H1 (cell line): ENCODE measurements at regions not wholly inside any gene's neighbourhood (a gene's known extent, or its start where the extent isn't known, plus 50 kb on each side); places are given as distances from the start of the nearest gene placed in this dataset.

Experiments
- CTCF ChIA-PET: fragments of 300-600 bp; sonication (Branson Sonifier 250); formaldehyde crosslinking; loops from one replicate; lab custom pipeline; 2021; ENCODE audit not compliant: partially characterized antibody; lab: Charles Lee
- POLR2A ChIA-PET: fragments of 300-600 bp; sonication (Branson Sonifier 250); formaldehyde crosslinking; loops from one replicate; lab custom pipeline; 2021; ENCODE audit warnings: inconsistent platforms; ENCODE audit not compliant: partially characterized antibody; lab: Charles Lee
- DNase-seq, 2 experiments: peaks; one replicate each; pipeline versions ENCODE4 v3.0.0 to v3.0.0-alpha.2; 2010 to 2022; ENCODE audit warnings: low spot score in 2 of 2, low read depth in 1 of 2, mixed read lengths in 1 of 2
- FAIRE-seq: peaks from 2 replicates; lab custom pipeline; 2011; peaks lifted over from hg19 to GRCh38; lab: Jason Lieb, UNC
- H2AFZ ChIP-seq: 2 replicates; pipeline ENCODE4 v1.8.1; 2012; ENCODE audit warnings: low read length, inconsistent platforms
- H2AK5ac ChIP-seq: 2 replicates; pipeline ENCODE4 v1.6.1; 2013; ENCODE audit warnings: low read depth, low read length
- H2BK120ac ChIP-seq: replicated peaks from 2 replicates; pipeline ENCODE3; 2013; ENCODE audit warnings: low read depth, low read length, inconsistent platforms
- H2BK12ac ChIP-seq: 2 replicates; pipeline ENCODE4 v1.6.1; 2013; ENCODE audit warnings: low read depth, low read length
- H2BK15ac ChIP-seq: 2 replicates; pipeline ENCODE4 v1.6.1; 2013; ENCODE audit warnings: low read length
- H2BK20ac ChIP-seq: 2 replicates; pipeline ENCODE4 v1.6.1; 2013; ENCODE audit warnings: low read length
- H2BK5ac ChIP-seq: 2 replicates; pipeline ENCODE4 v1.6.1; 2013; ENCODE audit warnings: low read depth, low read length
- H3K14ac ChIP-seq: 2 replicates; pipeline ENCODE4 v1.6.1; 2013; ENCODE audit warnings: inconsistent platforms; ENCODE audit not compliant: insufficient read length
- H3K18ac ChIP-seq: 2 replicates; pipeline ENCODE4 v1.6.1; 2013; ENCODE audit warnings: low read length; ENCODE audit errors: extremely low read depth
- H3K23ac ChIP-seq: 2 replicates; pipeline ENCODE4 v1.6.1; 2013; ENCODE audit warnings: inconsistent platforms; ENCODE audit not compliant: insufficient read length
- H3K23me2 ChIP-seq: 2 replicates; pipeline ENCODE4 v1.6.1; 2013; ENCODE audit warnings: low read depth, low read length
- H3K27ac ChIP-seq: 2 replicates; pipeline ENCODE4 v1.6.1; 2011; ENCODE audit warnings: low read depth, low read length, inconsistent platforms
- H3K27me3 ChIP-seq, 4 experiments: replicated peaks in 1 of 4; 1 replicate in 1 of 4; 2 replicates in 3 of 4; pipeline versions ENCODE4 v1.6.1 to v1.8.1; 2011 to 2013; ENCODE audit warnings: low read length in 3 of 4, mild to moderate bottlenecking in 3 of 4, inconsistent platforms in 2 of 4, mixed read lengths in 2 of 4, moderate library complexity in 1 of 4; ENCODE audit not compliant: control insufficient read depth in 3 of 4, insufficient read depth in 3 of 4; ENCODE audit errors: extremely low read depth in 1 of 4
- H3K36me3 ChIP-seq, 4 experiments: 2 replicates each; pipeline versions ENCODE4 v1.6.1 to v1.8.1; 2011 to 2013; ENCODE audit warnings: mild to moderate bottlenecking in 4 of 4, low read length in 3 of 4, moderate library complexity in 2 of 4, control low read depth in 1 of 4, inconsistent platforms in 1 of 4; ENCODE audit not compliant: insufficient read depth in 4 of 4, control insufficient read depth in 2 of 4
- H3K4ac ChIP-seq: replicated peaks from 2 replicates; pipeline ENCODE3; 2013; ENCODE audit warnings: low read length, low read depth, mixed read lengths, inconsistent platforms; ENCODE audit not compliant: insufficient read length
- H3K4me1 ChIP-seq, 4 experiments: replicated peaks in 1 of 4; 1 replicate in 1 of 4; 2 replicates in 3 of 4; pipeline versions ENCODE4 v1.6.1 to v1.8.1; 2011 to 2013; ENCODE audit warnings: low read length in 3 of 4, inconsistent platforms in 2 of 4, mixed read lengths in 1 of 4; ENCODE audit not compliant: insufficient read depth in 4 of 4, control insufficient read depth in 3 of 4
- H3K4me2 ChIP-seq, 2 experiments: 2 replicates each; pipeline versions ENCODE4 v1.6.1 to v1.8.1; 2011 to 2013; ENCODE audit warnings: low read depth in 2 of 2, low read length in 2 of 2, control low read depth in 1 of 2, inconsistent platforms in 1 of 2, mild to moderate bottlenecking in 1 of 2; ENCODE audit not compliant: insufficient read depth in 1 of 2
- H3K4me3 ChIP-seq, 4 experiments: fragments of 200-600, 300-600 bp in 1 of 4; sonication (generic), shearing (Covaris generic), sonication (Bioruptor Twin) in 1 of 4; 2 replicates each; pipeline versions ENCODE4 v1.5.1 to v1.8.1; 2011 to 2016; ENCODE audit warnings: low read length in 4 of 4, low read depth in 3 of 4, control low read depth in 2 of 4, inconsistent platforms in 2 of 4, mild to moderate bottlenecking in 2 of 4, mixed read lengths in 1 of 4, moderate library complexity in 1 of 4; ENCODE audit not compliant: insufficient read depth in 2 of 4; ENCODE audit errors: extremely low read depth in 1 of 4
- H3K56ac ChIP-seq: replicated peaks from 2 replicates; pipeline ENCODE3; 2013; ENCODE audit warnings: low read depth, mild to moderate bottlenecking, mixed read lengths, low read length, inconsistent platforms; ENCODE audit not compliant: insufficient read length
- H3K79me1 ChIP-seq: 2 replicates; pipeline ENCODE4 v1.6.1; 2013; ENCODE audit warnings: low read depth, low read length, control low read depth
- H3K79me2 ChIP-seq, 2 experiments: 2 replicates each; pipeline versions ENCODE4 v1.6.1 to v1.8.1; 2012 to 2013; ENCODE audit warnings: low read length in 2 of 2, mild to moderate bottlenecking in 2 of 2, inconsistent platforms in 1 of 2; ENCODE audit not compliant: insufficient read depth in 2 of 2, control insufficient read depth in 1 of 2
- H3K9ac ChIP-seq, 4 experiments: replicated peaks in 1 of 4; 1 replicate in 1 of 4; 2 replicates in 3 of 4; pipeline versions ENCODE4 v1.6.1 to v1.8.1; 2011 to 2013; ENCODE audit warnings: low read depth in 3 of 4, low read length in 3 of 4, control low read depth in 2 of 4, mild to moderate bottlenecking in 2 of 4, moderate library complexity in 2 of 4, inconsistent platforms in 1 of 4; ENCODE audit errors: extremely low read depth in 1 of 4
- H3K9me3 ChIP-seq, 2 experiments: 2 replicates each; pipeline versions ENCODE4 v1.6.1 to v1.8.1; 2012 to 2013; ENCODE audit warnings: mild to moderate bottlenecking in 2 of 2, moderate library complexity in 2 of 2, control low read depth in 1 of 2, inconsistent platforms in 1 of 2, low read depth in 1 of 2, low read length in 1 of 2, mixed read lengths in 1 of 2; ENCODE audit not compliant: insufficient read depth in 2 of 2
- H4K20me1 ChIP-seq, 2 experiments: replicated peaks in 1 of 2; 2 replicates each; pipeline versions ENCODE3 to v1.8.1; 2011 to 2013; ENCODE audit warnings: inconsistent platforms in 2 of 2, low read length in 2 of 2, mild to moderate bottlenecking in 1 of 2; ENCODE audit not compliant: insufficient read depth in 2 of 2, control insufficient read depth in 1 of 2
- H4K5ac ChIP-seq: 2 replicates; pipeline ENCODE4 v1.6.1; 2013; ENCODE audit warnings: low read length, low read depth, mixed read lengths, inconsistent platforms; ENCODE audit not compliant: insufficient read length
- H4K8ac ChIP-seq: 2 replicates; pipeline ENCODE4 v1.8.0; 2013; ENCODE audit warnings: mild to moderate bottlenecking, moderate library complexity, low read length, inconsistent platforms; ENCODE audit not compliant: insufficient read depth; ENCODE audit errors: extremely low read depth
- H4K91ac ChIP-seq: replicated peaks from 2 replicates; pipeline ENCODE3; 2013; ENCODE audit warnings: low read length, mixed read lengths, inconsistent platforms; ENCODE audit not compliant: insufficient read length
- ASH2L ChIP-seq: fragments of 200-600, 300-600 bp; sonication (generic); IDR thresholded peaks from one replicate; pipeline ENCODE4 v1.7.1; 2017; ENCODE audit warnings: low read length
- CBX8 ChIP-seq: fragments of 300-800, 300-1000 bp; sonication (generic); IDR thresholded peaks from 2 replicates; pipeline ENCODE4 v1.7.1; 2016; ENCODE audit warnings: low read depth, low read length, borderline replicate concordance
- CHD2 ChIP-seq: IDR thresholded peaks from 2 replicates; pipeline ENCODE4 v1.6.1; 2012; ENCODE audit warnings: low read length, improper control_type of control experiment
- CREB1 ChIP-seq: IDR thresholded peaks from 2 replicates; pipeline ENCODE4 v1.6.1; 2012; ENCODE audit warnings: inconsistent platforms
- GTF2F1 ChIP-seq: IDR thresholded peaks from 2 replicates; pipeline ENCODE4 v1.6.1; 2012; ENCODE audit warnings: low read depth, low read length, improper control_type of control experiment, borderline replicate concordance
- JUN ChIP-seq: IDR thresholded peaks from 2 replicates; pipeline ENCODE4 v1.6.1; 2011; ENCODE audit warnings: low read depth, mild to moderate bottlenecking, improper control_type of control experiment, low read length
- POLR2AphosphoS5 ChIP-seq: IDR thresholded peaks from 2 replicates; pipeline ENCODE4 v1.6.1; 2011; ENCODE audit warnings: low read depth, low read length
- RFX5 ChIP-seq: IDR thresholded peaks from 2 replicates; pipeline ENCODE4 v1.6.1; 2011; ENCODE audit warnings: low read depth, low read length, improper control_type of control experiment, borderline replicate concordance
- RNF2 ChIP-seq: fragments of 200-900, 300-1000 bp; sonication (generic); IDR thresholded peaks from 2 replicates; pipeline ENCODE4 v1.7.1; 2016; ENCODE audit warnings: borderline replicate concordance, low read depth, mild to moderate bottlenecking, antibody characterized with exemption, low read length; ENCODE audit not compliant: poor library complexity, severe bottlenecking; ENCODE audit errors: missing control alignments
- SIRT6 ChIP-seq: IDR thresholded peaks from one replicate; pipeline ENCODE4 v1.7.1; 2012; ENCODE audit warnings: low read length, inconsistent platforms
- SP1 ChIP-seq: IDR thresholded peaks from 2 replicates; pipeline ENCODE4 v1.6.1; 2011; ENCODE audit warnings: low read depth, low read length
- TCF12 ChIP-seq: IDR thresholded peaks from 2 replicates; pipeline ENCODE4 v1.6.1; 2011; ENCODE audit warnings: low read depth, mild to moderate bottlenecking, low read length
- ZNF274 ChIP-seq: IDR thresholded peaks from 2 replicates; pipeline ENCODE4 v1.7.0; 2012; ENCODE audit warnings: low read length, borderline replicate concordance; ENCODE audit errors: extremely low read depth
- WGBS, 2 experiments: shearing (Covaris generic) in 1 of 2; methylation state at CpG; one replicate each; pipeline versions ENCODE4 v1.1.6 to v1.1.7; 2013 to 2015; ENCODE audit warnings: low lambda C conversion rate in 2 of 2, mixed read lengths in 2 of 2, inconsistent platforms in 1 of 2, low coverage in 1 of 2, missing lambda C conversion rate in 1 of 2; ENCODE audit not compliant: insufficient replicate concordance in 2 of 2, insufficient coverage in 1 of 2, insufficient read length in 1 of 2; ENCODE audit errors: extremely low coverage in 1 of 2, missing lambda C conversion rate in 1 of 2; 5-methylcytosine and 5-hydroxymethylcytosine counted together
- TF ChIP-seq, protein P1 (sequence below): IDR thresholded peaks from 2 replicates; pipeline ENCODE4 v1.6.1; 2012; ENCODE audit warnings: inconsistent platforms

DNA sequence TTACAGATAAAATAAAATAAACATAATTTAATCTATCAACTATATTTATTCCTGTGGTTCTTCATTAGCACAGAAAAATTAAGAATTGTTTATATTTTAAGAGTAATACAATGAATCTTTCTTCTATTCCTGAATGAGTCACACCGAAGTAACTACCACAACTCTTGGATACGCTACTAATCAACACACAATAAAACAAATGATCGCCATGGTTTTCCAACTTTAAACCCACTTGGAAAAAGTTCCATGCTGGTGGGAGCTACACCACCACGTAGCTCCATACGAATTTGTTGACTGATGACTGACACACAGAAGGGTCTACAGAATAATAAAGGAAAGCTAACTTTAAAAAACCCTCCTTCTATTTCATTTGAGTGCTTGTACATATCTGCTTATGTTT, 135.8 kb upstream of the NEDD9 start:
- Histone ChIP-seq H3K14ac (no peak overlapping the region), H4K5ac (no peak overlapping the region), H2AK5ac (no peak overlapping the region), H3K27ac (no peak overlapping the region), H3K56ac (no peak overlapping the region), H4K20me1 (no peaks in the 10 kb centered on the region), H3K23ac (no peak overlapping the region), H3K36me3 (no peaks in the 10 kb centered on the region), H3K18ac (no peak overlapping the region), H3K4ac (no peak overlapping the region), H3K79me1 (no peaks in the 10 kb centered on the region), H2BK5ac (no peak overlapping the region), H2BK120ac (no peak overlapping the region), H2AFZ (no peak overlapping the region), H3K79me2 (no peaks in the 10 kb centered on the region), H3K9me3 (no peaks in the 10 kb centered on the region), H3K4me1 (peaks cover 0 to 7% (median 3%) of the 10 kb centered on the region in 4 experiments; a peak in 2 of 7 replicates), H4K91ac (no peak overlapping the region), H3K9ac (no peak overlapping the region), H3K4me2 (no peak overlapping the region), H3K27me3 (peaks cover 0 to 2% (median 0%) of the 10 kb centered on the region in 4 experiments; a peak in 1 of 7 replicates), H3K4me3 (no peak overlapping the region), H2BK12ac (no peak overlapping the region), H3K23me2 (no peaks in the 10 kb centered on the region), H4K8ac (no peak overlapping the region), H2BK20ac (no peak overlapping the region), H2BK15ac (no peak overlapping the region)
- POLR2A ChIA-PET: no interaction called here
- DNase-seq (no peak), FAIRE-seq (no peak)
- WGBS, 2 experiments: 84% methylated on average over 5 of the region's 5 CpGs; no CpG with 5 or more reads in 1 of the 2 experiments
- CTCF ChIA-PET: interaction anchor here (0.9 kb wide), 1 partner anchor 285 kb away, joined by 3 read pairs; no protein-coding TSS in a partner anchor
- no peak for TF ChIP-seq SP1
- TF ChIP-seq CREB1: no peak
- no peak for TF ChIP-seq POLR2AphosphoS5
- TF ChIP-seq RFX5: no peak
- TF ChIP-seq TCF12: no peak
- TF ChIP-seq ZNF274: no peak
- TF ChIP-seq CBX8: no peak
- no peak for TF ChIP-seq JUN
- TF ChIP-seq, protein P1, sequence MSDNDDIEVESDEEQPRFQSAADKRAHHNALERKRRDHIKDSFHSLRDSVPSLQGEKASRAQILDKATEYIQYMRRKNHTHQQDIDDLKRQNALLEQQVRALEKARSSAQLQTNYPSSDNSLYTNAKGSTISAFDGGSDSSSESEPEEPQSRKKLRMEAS: no peak
- no peak for TF ChIP-seq CHD2
- TF ChIP-seq SIRT6: no peak
- no peak for TF ChIP-seq ASH2L
- no peak for TF ChIP-seq RNF2
- TF ChIP-seq GTF2F1: no peak
